HEK293 (cell line): ENCODE measurements at regions not wholly inside any gene's neighbourhood (a gene's known extent, or its start where the extent isn't known, plus 50 kb on each side); places are given as distances from the start of the nearest gene placed in this dataset.

Experiments
- CTCF ChIA-PET: fragments of 350-600 bp; formaldehyde crosslinking; extraction: SDS; loops from one replicate; lab custom pipeline; 2021; ENCODE audit warnings: antibody characterized with exemption; lab: Yijun Ruan, JAX
- POLR2A ChIA-PET: fragments of 300-600 bp; formaldehyde crosslinking; extraction: SDS; loops from one replicate; lab custom pipeline; 2020; ENCODE audit warnings: antibody characterized with exemption, inconsistent platforms; lab: Yijun Ruan, JAX
- H3K27ac ChIP-seq: fragments of 200-500 bp; sonication (Bioruptor generic); 2 replicates; pipeline ENCODE4 v1.5.1; 2014; ENCODE audit warnings: low read depth, low read length, control low read depth, inconsistent platforms; ENCODE audit errors: extremely low read depth
- H3K36me3 ChIP-seq, 2 experiments: fragments of 200-500 bp in 1 of 2; sonication (Bioruptor generic) in 1 of 2; 1 replicate in 1 of 2; 2 replicates in 1 of 2; pipeline ENCODE4 v1.5.1; 2014 to 2017; ENCODE audit warnings: inconsistent platforms in 2 of 2, low read length in 2 of 2; ENCODE audit not compliant: control insufficient read depth in 2 of 2, insufficient read depth in 1 of 2
- H3K4me1 ChIP-seq: fragments of 200-500 bp; sonication (Bioruptor generic); 2 replicates; pipeline ENCODE4 v1.5.1; 2014; ENCODE audit warnings: mild to moderate bottlenecking, low read length, inconsistent platforms; ENCODE audit not compliant: control insufficient read depth, insufficient read depth
- H3K4me3 ChIP-seq: 2 replicates; pipeline ENCODE4 v1.5.1; 2011; ENCODE audit warnings: low read depth, mild to moderate bottlenecking, control low read depth, low read length, moderate library complexity
- H3K9me3 ChIP-seq: fragments of 200-500 bp; sonication (Bioruptor generic); 2 replicates; pipeline ENCODE4 v1.5.1; 2014; ENCODE audit warnings: low read depth, low read length, inconsistent platforms; ENCODE audit not compliant: control insufficient read depth, insufficient read depth
- MEIS1 ChIP-seq: sonication (generic); formaldehyde crosslinking; IDR thresholded peaks from 2 replicates; pipeline ENCODE4 v1.8.1; 2022; ENCODE audit warnings: missing genetic modification reagents, mild to moderate bottlenecking, borderline replicate concordance
- ZNF10 ChIP-seq: fragments of 450-650 bp; formaldehyde crosslinking; IDR thresholded peaks from 2 replicates; pipeline ENCODE4 v1.5.1; 2017; ENCODE audit warnings: missing biosample characterization, missing genetic modification characterization
- ZNF19 ChIP-seq: fragments of 450-650 bp; formaldehyde crosslinking; IDR thresholded peaks from 2 replicates; pipeline ENCODE4; 2016; ENCODE audit warnings: missing biosample characterization, missing genetic modification characterization, low read depth
- ZNF202 ChIP-seq: fragments of 450-650 bp; formaldehyde crosslinking; IDR thresholded peaks from 2 replicates; pipeline ENCODE4 v1.5.1; 2016; ENCODE audit warnings: missing biosample characterization, missing genetic modification characterization, borderline replicate concordance
- ZNF214 ChIP-seq: fragments of 450-650 bp; formaldehyde crosslinking; IDR thresholded peaks from 2 replicates; pipeline ENCODE4 v1.5.1; 2017; ENCODE audit warnings: missing biosample characterization, mild to moderate bottlenecking, missing genetic modification characterization, borderline replicate concordance
- ZNF24 ChIP-seq: fragments of 450-650 bp; formaldehyde crosslinking; IDR thresholded peaks from 2 replicates; pipeline ENCODE4 v1.5.1; 2016; ENCODE audit warnings: missing biosample characterization, missing genetic modification characterization
- ZNF248 ChIP-seq: fragments of 450-650 bp; formaldehyde crosslinking; IDR thresholded peaks from 2 replicates; pipeline ENCODE4 v1.5.1; 2017; ENCODE audit warnings: missing biosample characterization, missing genetic modification characterization
- ZNF391 ChIP-seq: fragments of 450-650 bp; formaldehyde crosslinking; IDR thresholded peaks from 2 replicates; pipeline ENCODE4 v1.5.1; 2016; ENCODE audit warnings: low read depth, missing biosample characterization, missing genetic modification characterization, borderline replicate concordance
- ZNF416 ChIP-seq: fragments of 450-650 bp; formaldehyde crosslinking; IDR thresholded peaks from 2 replicates; pipeline ENCODE4 v1.5.1; 2016; ENCODE audit warnings: missing biosample characterization, missing genetic modification characterization
- ZNF433 ChIP-seq: fragments of 450-650 bp; formaldehyde crosslinking; IDR thresholded peaks from 2 replicates; pipeline ENCODE4 v1.5.1; 2016; ENCODE audit warnings: missing biosample characterization, missing genetic modification characterization, low read depth
- ZNF555 ChIP-seq: fragments of 450-650 bp; formaldehyde crosslinking; conservative IDR thresholded peaks from 2 replicates; pipeline ENCODE4 v1.5.1; 2017; ENCODE audit warnings: missing biosample characterization, mild to moderate bottlenecking, missing genetic modification characterization, inconsistent platforms
- ZNF585B ChIP-seq: fragments of 450-650 bp; formaldehyde crosslinking; IDR thresholded peaks from 2 replicates; pipeline ENCODE4 v1.5.1; 2016; ENCODE audit warnings: missing biosample characterization, missing genetic modification characterization
- ZNF623 ChIP-seq: fragments of 450-650 bp; formaldehyde crosslinking; IDR thresholded peaks from 2 replicates; pipeline ENCODE4 v1.5.1; 2016; ENCODE audit warnings: missing biosample characterization, missing genetic modification characterization
- ZNF660 ChIP-seq: fragments of 450-650 bp; IDR thresholded peaks from 2 replicates; pipeline ENCODE4 v1.5.1; 2018; ENCODE audit warnings: missing biosample characterization, mild to moderate bottlenecking, missing genetic modification characterization
- ZNF76 ChIP-seq: fragments of 450-650 bp; formaldehyde crosslinking; IDR thresholded peaks from 2 replicates; pipeline ENCODE4; 2016; ENCODE audit warnings: low read depth, missing biosample characterization, missing genetic modification characterization, borderline replicate concordance
- ZNF776 ChIP-seq: fragments of 450-650 bp; formaldehyde crosslinking; IDR thresholded peaks from 2 replicates; pipeline ENCODE4 v1.5.0; 2017; ENCODE audit warnings: missing biosample characterization, missing genetic modification characterization, borderline replicate concordance
- ZSCAN23 ChIP-seq: fragments of 450-650 bp; formaldehyde crosslinking; IDR thresholded peaks from 2 replicates; pipeline ENCODE4 v1.5.1; 2016; ENCODE audit warnings: missing biosample characterization, missing genetic modification characterization
- TF ChIP-seq, protein P1 (sequence below): fragments of 450-650 bp; formaldehyde crosslinking; IDR thresholded peaks from 2 replicates; pipeline ENCODE4 v1.5.1; 2017; ENCODE audit warnings: missing biosample characterization, missing genetic modification characterization
- TF ChIP-seq, protein P2 (sequence below): fragments of 450-650 bp; formaldehyde crosslinking; IDR thresholded peaks from 2 replicates; pipeline ENCODE4 v1.5.1; 2016; ENCODE audit warnings: missing biosample characterization, missing genetic modification characterization

DNA sequence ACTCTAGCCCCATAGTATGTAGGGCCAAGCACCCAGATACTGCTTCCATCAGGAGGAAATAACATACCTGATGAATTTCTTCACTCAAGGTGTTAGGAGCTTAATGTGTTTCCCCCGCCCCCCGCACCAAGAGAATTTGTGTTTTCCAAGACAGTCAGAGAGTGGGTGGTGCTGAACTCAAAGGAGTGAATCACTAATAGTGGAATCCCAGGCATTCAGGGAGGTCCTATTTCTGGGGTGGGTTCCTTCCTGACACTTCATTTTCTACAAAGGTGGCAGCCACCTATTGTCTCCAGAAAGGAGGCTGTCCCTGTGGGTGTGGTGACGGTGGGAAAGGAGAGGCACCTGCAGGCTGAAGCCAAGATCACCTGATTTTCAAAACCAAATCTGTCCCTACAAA, 50.8 kb upstream of the ELF5 start:
- Histone ChIP-seq H3K27ac (no peak overlapping the region), H3K4me3 (no peak overlapping the region), H3K36me3 (no peaks in the 10 kb centered on the region), H3K9me3 (no peaks in the 10 kb centered on the region), H3K4me1 (no peaks in the 10 kb centered on the region)
- CTCF ChIA-PET = interaction anchor here (0.8 to 1.9 kb wide), 4 partner anchors 12 to 328 kb away, joined by 3 to 9 read pairs (median 5); no protein-coding TSS in a partner anchor
- POLR2A ChIA-PET = no interaction called here
- TF ChIP-seq ZNF214 (tag by site-specific recombination) = no peak
- no peak for TF ChIP-seq ZNF623
- TF ChIP-seq ZNF248 (tag by site-specific recombination) = no peak
- TF ChIP-seq, protein P1, sequence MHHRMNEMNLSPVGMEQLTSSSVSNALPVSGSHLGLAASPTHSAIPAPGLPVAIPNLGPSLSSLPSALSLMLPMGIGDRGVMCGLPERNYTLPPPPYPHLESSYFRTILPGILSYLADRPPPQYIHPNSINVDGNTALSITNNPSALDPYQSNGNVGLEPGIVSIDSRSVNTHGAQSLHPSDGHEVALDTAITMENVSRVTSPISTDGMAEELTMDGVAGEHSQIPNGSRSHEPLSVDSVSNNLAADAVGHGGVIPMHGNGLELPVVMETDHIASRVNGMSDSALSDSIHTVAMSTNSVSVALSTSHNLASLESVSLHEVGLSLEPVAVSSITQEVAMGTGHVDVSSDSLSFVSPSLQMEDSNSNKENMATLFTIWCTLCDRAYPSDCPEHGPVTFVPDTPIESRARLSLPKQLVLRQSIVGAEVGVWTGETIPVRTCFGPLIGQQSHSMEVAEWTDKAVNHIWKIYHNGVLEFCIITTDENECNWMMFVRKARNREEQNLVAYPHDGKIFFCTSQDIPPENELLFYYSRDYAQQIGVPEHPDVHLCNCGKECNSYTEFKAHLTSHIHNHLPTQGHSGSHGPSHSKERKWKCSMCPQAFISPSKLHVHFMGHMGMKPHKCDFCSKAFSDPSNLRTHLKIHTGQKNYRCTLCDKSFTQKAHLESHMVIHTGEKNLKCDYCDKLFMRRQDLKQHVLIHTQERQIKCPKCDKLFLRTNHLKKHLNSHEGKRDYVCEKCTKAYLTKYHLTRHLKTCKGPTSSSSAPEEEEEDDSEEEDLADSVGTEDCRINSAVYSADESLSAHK (tag by site-specific recombination) = no peak
- TF ChIP-seq ZNF433 (tag by site-specific recombination) = no peak
- TF ChIP-seq MEIS1 (CRISPR knock-in tag) = no peak
- TF ChIP-seq ZNF76 (tag by site-specific recombination) = no peak
- TF ChIP-seq ZNF585B (tag by site-specific recombination) = no peak

DNA sequence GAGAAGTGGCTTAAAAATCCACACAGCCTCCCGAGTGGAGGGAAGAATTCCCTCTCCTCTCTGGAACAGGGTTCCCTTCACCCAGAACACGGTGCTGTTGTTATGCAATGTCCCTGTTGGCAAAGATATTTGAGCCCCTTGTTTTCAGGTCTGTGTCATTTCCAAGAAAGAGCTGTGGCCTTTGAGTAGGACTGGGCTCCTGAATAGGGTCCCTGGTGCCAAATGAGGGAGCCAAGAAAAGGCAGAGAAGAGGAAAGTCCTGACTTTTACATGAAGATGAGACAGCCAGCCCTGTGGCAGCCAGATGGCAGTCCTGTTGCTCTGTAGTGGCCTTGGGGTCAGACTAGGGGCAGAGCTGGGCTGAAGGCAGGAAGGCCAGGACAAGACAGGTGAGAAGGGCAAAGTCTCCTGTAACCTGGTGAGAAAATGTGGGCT, 51.2 kb upstream of the ELF5 start:
- no peak overlapping the region for H3K27ac ChIP-seq
- ChIA-PET POLR2A (no interaction called here), CTCF (interaction anchor here (0.7 to 1.9 kb wide), 8 partner anchors 8 to 674 kb away, joined by 3 to 9 read pairs (median 4); no protein-coding TSS in a partner anchor)
- no peaks in the 10 kb centered on the region for H3K4me1 ChIP-seq
- no peaks in the 10 kb centered on the region for H3K36me3 ChIP-seq
- TF ChIP-seq ZSCAN23 (tag by site-specific recombination) (no peak), ZNF623 (no peak), ZNF24 (tag by site-specific recombination) (no peak), ZNF416 (tag by site-specific recombination) (no peak), ZNF10 (no peak), ZNF19 (no peak), ZNF660 (tag by site-specific recombination) (no peak), ZNF776 (tag by site-specific recombination) (no peak), ZNF202 (tag by site-specific recombination) (no peak), ZNF391 (tag by site-specific recombination) (no peak), ZNF555 (tag by site-specific recombination) (no peak)
- TF ChIP-seq, protein P2, sequence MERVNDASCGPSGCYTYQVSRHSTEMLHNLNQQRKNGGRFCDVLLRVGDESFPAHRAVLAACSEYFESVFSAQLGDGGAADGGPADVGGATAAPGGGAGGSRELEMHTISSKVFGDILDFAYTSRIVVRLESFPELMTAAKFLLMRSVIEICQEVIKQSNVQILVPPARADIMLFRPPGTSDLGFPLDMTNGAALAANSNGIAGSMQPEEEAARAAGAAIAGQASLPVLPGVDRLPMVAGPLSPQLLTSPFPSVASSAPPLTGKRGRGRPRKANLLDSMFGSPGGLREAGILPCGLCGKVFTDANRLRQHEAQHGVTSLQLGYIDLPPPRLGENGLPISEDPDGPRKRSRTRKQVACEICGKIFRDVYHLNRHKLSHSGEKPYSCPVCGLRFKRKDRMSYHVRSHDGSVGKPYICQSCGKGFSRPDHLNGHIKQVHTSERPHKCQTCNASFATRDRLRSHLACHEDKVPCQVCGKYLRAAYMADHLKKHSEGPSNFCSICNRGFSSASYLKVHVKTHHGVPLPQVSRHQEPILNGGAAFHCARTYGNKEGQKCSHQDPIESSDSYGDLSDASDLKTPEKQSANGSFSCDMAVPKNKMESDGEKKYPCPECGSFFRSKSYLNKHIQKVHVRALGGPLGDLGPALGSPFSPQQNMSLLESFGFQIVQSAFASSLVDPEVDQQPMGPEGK (tag by site-specific recombination) = no peak
- H3K9me3 ChIP-seq = no peaks in the 10 kb centered on the region
- no peak overlapping the region for H3K4me3 ChIP-seq
